ENCODE measurements at regions not wholly inside any gene's neighbourhood (a gene's known extent, or its start where the extent isn't known, plus 50 kb on each side); places are given as distances from the start of the nearest gene placed in this dataset.
"Not testable (repeated sequence)": the region's sequence is repeated elsewhere in the genome, so short reads cannot be mapped to it uniquely, and the experiment has no call there.

GRCh38 chr4:148964456-148964855 lies 522.2 kb upstream of the NR3C2 start:
- DNase-seq (ENCODE audit: low spot score): no peak
- ATAC-seq: no peak

- ATAC-seq (no peak), DNase-seq (ENCODE audit: low spot score) (no peak)
These were observed 520.5 kb upstream of the NR3C2 start for GRCh38 chr4:148962539-148963290.

- ATAC-seq: no peak
- no peak for DNase-seq (ENCODE audit: low spot score)
These were observed 519.3 kb upstream of the NR3C2 start for GRCh38 chr4:148961526-148961925.

- DNase-seq (ENCODE audit: low spot score) (no peak), ATAC-seq (no peak)
These were observed 516.1 kb upstream of the NR3C2 start for GRCh38 chr4:148958317-148958716.

GRCh38 chr4:148955564-148956297 lies 513.5 kb upstream of the NR3C2 start:
- DNase-seq (ENCODE audit: low spot score) (no peak), ATAC-seq (no peak)

- DNase-seq (ENCODE audit: low spot score) (no peak), ATAC-seq (no peak)
These were observed 512.0 kb upstream of the NR3C2 start for GRCh38 chr4:148954011-148954749.

- no peak for ATAC-seq
- DNase-seq (ENCODE audit: low spot score): no peak
These were observed 509.1 kb upstream of the NR3C2 start for GRCh38 chr4:148951346-148951745.

GRCh38 chr4:148946271-148946670 lies 504.1 kb upstream of the NR3C2 start:
- no peak for DNase-seq (ENCODE audit: low spot score)

GRCh38 chr4:148944839-148945219 lies 502.6 kb upstream of the NR3C2 start:
- no peak for DNase-seq (ENCODE audit: low spot score)
- no peak for ATAC-seq

More at GRCh38 chr4:148946271-148946670, 504.1 kb upstream of the NR3C2 start:
- ATAC-seq: no peak

- DNase-seq (ENCODE audit: low spot score): no peak
- ATAC-seq: no peak
These were observed 502.1 kb upstream of the NR3C2 start for GRCh38 chr4:148944136-148944838.

- ATAC-seq (no peak), DNase-seq (ENCODE audit: low spot score) (no peak)
These were observed 492.8 kb upstream of the NR3C2 start for GRCh38 chr4:148934926-148935578.

GRCh38 chr4:148926276-148927260 lies 484.4 kb upstream of the NR3C2 start:
- no peak for ATAC-seq
- no peak for DNase-seq (ENCODE audit: low spot score)

GRCh38 chr4:148923881-148924280 lies 481.7 kb upstream of the NR3C2 start:
- DNase-seq (ENCODE audit: low spot score) (no peak), ATAC-seq (no peak)

GRCh38 chr4:148922497-148922896 lies 480.3 kb upstream of the NR3C2 start:
- ATAC-seq (no peak), DNase-seq (ENCODE audit: low spot score) (no peak)

GRCh38 chr4:148914734-148915133 lies 472.5 kb upstream of the NR3C2 start:
- no peak for DNase-seq (ENCODE audit: low spot score)
- ATAC-seq: no peak

GRCh38 chr4:148914301-148914700 lies 472.1 kb upstream of the NR3C2 start:
- no peak for ATAC-seq
- DNase-seq (ENCODE audit: low spot score): no peak

GRCh38 chr4:148903388-148903787 lies 461.2 kb upstream of the NR3C2 start:
- ATAC-seq (no peak), DNase-seq (ENCODE audit: low spot score) (no peak)

GRCh38 chr4:148901075-148901705 lies 459.0 kb upstream of the NR3C2 start:
- ATAC-seq (no peak), DNase-seq (ENCODE audit: low spot score) (no peak)

- not testable (repeated sequence) for DNase-seq (ENCODE audit: low spot score); ATAC-seq
These were observed 455.9 kb upstream of the NR3C2 start for GRCh38 chr4:148898139-148898538.
